MCF 10A (cell line): ENCODE measurements at regions not wholly inside any gene's neighbourhood (a gene's known extent, or its start where the extent isn't known, plus 50 kb on each side); places are given as distances from the start of the nearest gene placed in this dataset.

Source experiments
- BruUV-seq: library from RNA; stranded (reverse); fragments of 400-500 nt; replicated peaks from 2 replicates; lab custom pipeline; 2021; lab: Mats Ljungman, UMichigan
- CTCF ChIA-PET: fragments of 300-600 bp; sonication (Branson Sonifier 250); formaldehyde crosslinking; extraction: SDS; loops from one replicate; lab custom pipeline; 2021; ENCODE audit warnings: antibody characterized with exemption, inconsistent platforms; lab: Yijun Ruan, JAX
- POLR2A ChIA-PET: fragments of 300-600, 350-650 bp; sonication (Branson Sonifier 250); formaldehyde crosslinking; extraction: SDS; loops from one replicate; lab custom pipeline; 2020; ENCODE audit warnings: antibody characterized with exemption, inconsistent platforms; lab: Yijun Ruan, JAX
- DNase-seq: peaks from one replicate; pipeline ENCODE4 v3.0.0-alpha.2; 2018; ENCODE audit not compliant: unreplicated experiment
- H3K27ac Mint-ChIP-seq: one replicate; pipeline ENCODE4 v1.8.0; 2022; ENCODE audit warnings: mild to moderate bottlenecking, low read depth, mixed read lengths; ENCODE audit not compliant: unreplicated experiment
- H3K27me3 Mint-ChIP-seq: one replicate; pipeline ENCODE4 v1.8.0; 2022; ENCODE audit warnings: mixed read lengths; ENCODE audit not compliant: insufficient read depth, unreplicated experiment
- H3K36me3 Mint-ChIP-seq: one replicate; pipeline ENCODE4 v1.8.0; 2022; ENCODE audit warnings: mild to moderate bottlenecking, moderate library complexity, mixed read lengths; ENCODE audit not compliant: insufficient read depth, unreplicated experiment
- H3K4me1 Mint-ChIP-seq: one replicate; pipeline ENCODE4 v1.8.0; 2022; ENCODE audit warnings: mixed read lengths; ENCODE audit not compliant: insufficient read depth, unreplicated experiment
- H3K4me3 Mint-ChIP-seq: one replicate; pipeline ENCODE4 v1.8.0; 2022; ENCODE audit warnings: mild to moderate bottlenecking, moderate library complexity, mixed read lengths; ENCODE audit not compliant: unreplicated experiment
- H3K9me3 Mint-ChIP-seq: one replicate; pipeline ENCODE4 v1.8.0; 2022; ENCODE audit warnings: mixed read lengths; ENCODE audit not compliant: unreplicated experiment
- intact Hi-C: fragments of 100-400 bp; cut with micrococcal nuclease; formaldehyde crosslinking; loops from 2 replicates; pipeline ENCODE4 v1.14.1; 2022
- TF ChIP-seq, protein P1 (sequence below): fragments of 200-600 bp; IDR thresholded peaks from one replicate; pipeline ENCODE4 v1.8.0; 2022; ENCODE audit warnings: antibody characterized with exemption, mild to moderate bottlenecking; ENCODE audit not compliant: unreplicated experiment

DNA sequence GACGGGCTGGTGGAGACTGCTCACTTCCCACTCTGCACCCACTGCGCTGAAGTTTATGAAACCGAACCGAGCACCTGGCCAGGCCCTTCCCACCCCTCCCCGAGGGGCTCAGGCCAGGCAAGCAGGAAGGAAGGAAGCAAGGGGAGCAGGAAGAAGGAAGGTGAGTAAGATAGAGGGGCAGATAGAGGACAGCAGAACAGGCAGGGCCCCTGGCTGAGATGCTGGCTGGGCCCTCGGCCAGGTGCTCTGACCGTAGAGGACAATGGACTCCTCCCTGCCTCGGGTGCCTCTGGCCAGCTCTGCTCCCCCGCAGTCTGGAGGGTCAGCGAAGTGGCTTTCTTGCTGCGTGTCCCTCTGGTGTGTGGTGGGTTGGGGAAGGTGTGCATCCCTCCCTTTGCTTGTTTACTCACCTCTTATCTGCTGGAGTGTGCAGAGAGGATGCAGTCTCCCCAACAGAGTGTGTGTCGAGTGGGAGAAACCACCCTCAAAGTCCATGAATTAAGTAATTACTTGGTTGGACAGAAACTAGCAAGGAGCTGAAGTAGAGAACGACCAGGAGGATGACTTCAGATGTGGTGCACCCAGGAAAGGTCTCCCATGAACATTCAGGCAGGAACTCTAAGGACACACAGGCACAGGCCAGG, 82.8 kb upstream of the PPP2R2D start:
- H3K4me3 Mint-ChIP-seq = no peak overlapping the region
- ChIA-PET POLR2A (no interaction called here), CTCF (interaction anchor here (0.9 to 1.1 kb wide), 2 partner anchors 17 to 205 kb away, joined by 3 read pairs; no protein-coding TSS in a partner anchor)
- H3K36me3 Mint-ChIP-seq = no peaks in the 10 kb centered on the region
- intact Hi-C loops = no loop called here
- H3K27ac Mint-ChIP-seq = no peak overlapping the region
- H3K27me3 Mint-ChIP-seq = peaks cover 12% of the 10 kb centered on the region
- BruUV-seq = no TSS peak
- no peaks in the 10 kb centered on the region for H3K9me3 Mint-ChIP-seq
- TF ChIP-seq, protein P1, sequence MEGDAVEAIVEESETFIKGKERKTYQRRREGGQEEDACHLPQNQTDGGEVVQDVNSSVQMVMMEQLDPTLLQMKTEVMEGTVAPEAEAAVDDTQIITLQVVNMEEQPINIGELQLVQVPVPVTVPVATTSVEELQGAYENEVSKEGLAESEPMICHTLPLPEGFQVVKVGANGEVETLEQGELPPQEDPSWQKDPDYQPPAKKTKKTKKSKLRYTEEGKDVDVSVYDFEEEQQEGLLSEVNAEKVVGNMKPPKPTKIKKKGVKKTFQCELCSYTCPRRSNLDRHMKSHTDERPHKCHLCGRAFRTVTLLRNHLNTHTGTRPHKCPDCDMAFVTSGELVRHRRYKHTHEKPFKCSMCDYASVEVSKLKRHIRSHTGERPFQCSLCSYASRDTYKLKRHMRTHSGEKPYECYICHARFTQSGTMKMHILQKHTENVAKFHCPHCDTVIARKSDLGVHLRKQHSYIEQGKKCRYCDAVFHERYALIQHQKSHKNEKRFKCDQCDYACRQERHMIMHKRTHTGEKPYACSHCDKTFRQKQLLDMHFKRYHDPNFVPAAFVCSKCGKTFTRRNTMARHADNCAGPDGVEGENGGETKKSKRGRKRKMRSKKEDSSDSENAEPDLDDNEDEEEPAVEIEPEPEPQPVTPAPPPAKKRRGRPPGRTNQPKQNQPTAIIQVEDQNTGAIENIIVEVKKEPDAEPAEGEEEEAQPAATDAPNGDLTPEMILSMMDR = no peak
- DNase-seq = no peak
- no peaks in the 10 kb centered on the region for H3K4me1 Mint-ChIP-seq

GRCh38 chr10:131818510-131819234, 82.1 kb upstream of the PPP2R2D start:
- no peak overlapping the region for H3K4me3 Mint-ChIP-seq
- POLR2A ChIA-PET = no interaction called here
- no peak overlapping the region for H3K27ac Mint-ChIP-seq
- CTCF ChIA-PET = no interaction called here
- no peaks in the 10 kb centered on the region for H3K36me3 Mint-ChIP-seq
- H3K9me3 Mint-ChIP-seq = no peaks in the 10 kb centered on the region
- DNase-seq = no peak
- H3K27me3 Mint-ChIP-seq = peaks cover 12% of the 10 kb centered on the region
- TF ChIP-seq, protein P1 = no peak
- intact Hi-C loops = no loop called here
- no TSS peak for BruUV-seq
- H3K4me1 Mint-ChIP-seq = no peaks in the 10 kb centered on the region

GRCh38 chr10:131819241-131820072, 81.4 kb upstream of the PPP2R2D start:
- H3K4me3 Mint-ChIP-seq = no peak overlapping the region
- no peaks in the 10 kb centered on the region for H3K36me3 Mint-ChIP-seq
- no peaks in the 10 kb centered on the region for H3K4me1 Mint-ChIP-seq
- intact Hi-C loops = no loop called here
- no peak for DNase-seq
- H3K27ac Mint-ChIP-seq = no peak overlapping the region
- TF ChIP-seq, protein P1 = no peak
- BruUV-seq = no TSS peak
- no peaks in the 10 kb centered on the region for H3K9me3 Mint-ChIP-seq
- CTCF ChIA-PET = interaction anchor here (0.5 kb wide), 1 partner anchor 33 kb away, joined by 3 read pairs; no protein-coding TSS in a partner anchor
- peaks cover 12% of the 10 kb centered on the region for H3K27me3 Mint-ChIP-seq
- POLR2A ChIA-PET = no interaction called here

GRCh38 chr10:131820626-131821025, 80.2 kb upstream of the PPP2R2D start:
- no TSS peak for BruUV-seq
- Mint-ChIP-seq H3K4me1 (no peaks in the 10 kb centered on the region), H3K4me3 (no peak overlapping the region), H3K36me3 (no peaks in the 10 kb centered on the region), H3K27ac (no peak overlapping the region), H3K9me3 (no peaks in the 10 kb centered on the region), H3K27me3 (peaks cover 12% of the 10 kb centered on the region)
- intact Hi-C loops = no loop called here
- CTCF ChIA-PET = no interaction called here
- no peak for DNase-seq
- TF ChIP-seq, protein P1 = no peak
- POLR2A ChIA-PET = no interaction called here
